GM19463 (cell line): ENCODE measurements at regions not wholly inside any gene's neighbourhood (a gene's known extent, or its start where the extent isn't known, plus 50 kb on each side); places are given as distances from the start of the nearest gene placed in this dataset.

Experiments used
- ATAC-seq: cut with Tn5 transposase; IDR thresholded peaks from one replicate; pipeline ENCODE4 v1.9.1; 2021; ENCODE audit warnings: mild to moderate bottlenecking, moderate library complexity; ENCODE audit not compliant: unreplicated experiment

- no peak for ATAC-seq
Measured at GRCh38 chr17:74070998-74071679, 132.3 kb upstream of the RPL38 start.

- no peak for ATAC-seq
Measured at GRCh38 chr17:74072340-74072739, 131.1 kb upstream of the RPL38 start.

GRCh38 chr17:74076446-74076845 is 127.0 kb upstream of the RPL38 start:
- no peak for ATAC-seq

- ATAC-seq, result no peak
Measured at GRCh38 chr17:74077231-74077630, 126.2 kb upstream of the RPL38 start.

- ATAC-seq, result no peak
Measured at GRCh38 chr17:74078363-74078941, 125.0 kb upstream of the RPL38 start.

- ATAC-seq, result no peak
Measured at GRCh38 chr17:74079537-74080300, 123.8 kb upstream of the RPL38 start.

- ATAC-seq, result no peak
Measured at GRCh38 chr17:74080656-74081582, 122.6 kb upstream of the RPL38 start.

GRCh38 chr17:74082886-74083285 is 120.6 kb upstream of the RPL38 start:
- no peak for ATAC-seq

GRCh38 chr17:74083321-74083720 is 120.2 kb upstream of the RPL38 start:
- no peak for ATAC-seq

- ATAC-seq, result no peak
Measured at GRCh38 chr17:74085434-74085833, 118.0 kb upstream of the RPL38 start.

- ATAC-seq, result no peak
Measured at GRCh38 chr17:74087002-74087585, 116.4 kb upstream of the RPL38 start.

- no peak for ATAC-seq
Measured at GRCh38 chr17:74088285-74088933, 115.1 kb upstream of the RPL38 start.

- no peak for ATAC-seq
Measured at GRCh38 chr17:74088934-74089329, 114.5 kb upstream of the RPL38 start.

GRCh38 chr17:74089380-74089779 is 114.1 kb upstream of the RPL38 start:
- no peak for ATAC-seq

- ATAC-seq, result no peak
Measured at GRCh38 chr17:74089869-74090464, 113.5 kb upstream of the RPL38 start.

- no peak for ATAC-seq
Measured at GRCh38 chr17:74094651-74095050, 108.8 kb upstream of the RPL38 start.

GRCh38 chr17:74096456-74096855 is 107.0 kb upstream of the RPL38 start:
- no peak for ATAC-seq

GRCh38 chr17:74097450-74098135 is 105.9 kb upstream of the RPL38 start:
- no peak for ATAC-seq
